HT1080 (cell line): ENCODE measurements at regions not wholly inside any gene's neighbourhood (a gene's known extent, or its start where the extent isn't known, plus 50 kb on each side); places are given as distances from the start of the nearest gene placed in this dataset.
A peak's percentile ranks its signal among the peaks of the same experiment; 100 is the strongest.

Experiments used
- DNase-seq: peaks from one replicate; pipeline ENCODE4 v3.0.0-alpha.2; 2015; ENCODE audit warnings: low read depth

DNA sequence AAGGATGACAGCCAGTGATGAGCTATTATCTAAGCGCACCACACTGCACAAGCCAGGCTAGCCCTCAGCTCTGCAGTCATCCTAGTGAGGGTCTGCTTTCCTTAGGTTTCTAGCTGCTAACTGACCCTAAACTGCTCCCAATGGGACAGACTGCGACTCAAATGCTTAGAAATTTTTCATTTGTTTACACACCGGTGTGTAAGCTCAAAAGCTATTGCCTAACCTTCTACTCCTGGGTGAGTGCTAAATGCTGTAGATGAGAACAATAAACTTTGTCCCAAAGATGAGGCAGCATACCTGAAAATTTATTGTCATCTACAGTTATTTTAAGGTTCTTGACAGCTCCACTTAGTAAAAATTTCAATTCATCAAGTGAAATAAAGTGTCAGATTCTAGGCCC is 311.4 kb downstream of the TMEM167A start:
- no peak for DNase-seq

DNA sequence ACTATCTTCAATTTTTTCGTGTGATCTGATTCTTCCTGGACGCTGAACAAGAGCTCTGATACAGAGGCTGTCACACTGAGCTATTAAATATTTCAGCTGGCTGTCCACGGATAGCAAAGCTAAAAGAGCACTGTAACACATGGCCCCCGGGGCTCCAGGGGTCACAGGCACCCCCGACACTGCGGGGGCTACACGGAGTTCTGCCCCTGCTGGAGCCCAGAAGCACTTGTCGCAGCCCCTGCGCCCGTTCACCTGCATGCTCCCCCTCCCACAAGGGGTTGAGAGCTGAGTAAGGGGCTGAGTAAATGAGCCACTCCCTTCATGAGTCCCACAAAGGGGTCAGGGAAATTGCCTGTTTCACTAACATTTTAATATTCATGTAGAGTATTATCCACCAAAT is 316.3 kb downstream of the TMEM167A start:
- DNase-seq = no peak

GRCh38 chr5:82758881-82759280 is 318.3 kb downstream of the TMEM167A start:
- DNase-seq = no peak

DNA sequence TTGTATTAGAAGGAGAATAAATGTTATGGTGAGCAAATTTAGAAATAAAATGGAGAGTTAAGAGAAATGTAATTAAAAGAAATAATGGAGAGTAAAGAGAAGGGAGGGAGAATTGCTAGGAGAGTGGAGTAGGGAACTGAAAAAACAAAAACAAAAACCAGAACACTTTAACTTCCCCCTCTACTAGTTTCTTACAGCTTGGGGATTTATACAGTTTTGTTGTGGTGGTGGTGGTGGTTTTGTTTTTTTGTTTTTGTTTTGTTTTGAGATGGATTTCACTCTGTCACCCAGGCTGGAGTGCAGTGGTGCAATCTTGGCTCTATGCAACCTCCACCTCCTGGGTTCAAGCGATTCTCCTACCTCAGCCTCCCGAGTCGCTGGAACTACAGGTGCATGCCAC is 322.4 kb downstream of the TMEM167A start:
- no peak for DNase-seq

DNA sequence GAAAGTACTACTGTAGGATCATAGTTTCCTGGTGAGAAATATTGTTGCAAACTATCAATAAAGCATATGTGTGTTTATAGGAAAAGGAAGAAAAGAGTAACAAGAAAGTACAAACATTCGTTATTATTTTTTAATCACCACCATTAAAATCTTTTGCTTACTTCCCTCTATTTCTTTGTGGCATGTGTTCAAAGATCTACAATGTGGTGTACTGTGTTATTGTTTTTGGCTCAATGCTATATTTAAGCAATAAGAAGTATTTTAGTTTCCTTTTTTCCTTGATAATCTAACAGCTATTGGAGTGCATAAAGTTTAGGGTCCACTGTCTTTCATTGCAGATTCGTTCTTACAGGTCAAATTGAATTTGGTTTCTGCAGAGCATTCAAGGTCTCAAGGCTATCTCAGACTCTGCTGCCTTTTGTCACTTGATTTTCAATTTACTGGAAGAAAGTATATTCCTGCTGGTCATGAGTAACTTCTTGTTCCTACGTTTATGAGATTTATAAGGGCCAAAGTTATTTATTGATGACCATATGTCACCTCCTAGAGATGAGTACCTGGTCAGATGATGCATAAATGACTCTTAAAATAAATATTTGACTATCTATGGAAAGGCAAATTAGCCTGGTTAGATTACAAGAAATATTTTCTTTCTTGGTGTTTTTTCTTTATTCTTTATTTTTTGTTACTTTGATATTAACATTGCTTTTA is 323.0 kb downstream of the TMEM167A start:
- no peak for DNase-seq

GRCh38 chr5:82753374-82753773 is 323.8 kb downstream of the TMEM167A start:
- no peak for DNase-seq

DNA sequence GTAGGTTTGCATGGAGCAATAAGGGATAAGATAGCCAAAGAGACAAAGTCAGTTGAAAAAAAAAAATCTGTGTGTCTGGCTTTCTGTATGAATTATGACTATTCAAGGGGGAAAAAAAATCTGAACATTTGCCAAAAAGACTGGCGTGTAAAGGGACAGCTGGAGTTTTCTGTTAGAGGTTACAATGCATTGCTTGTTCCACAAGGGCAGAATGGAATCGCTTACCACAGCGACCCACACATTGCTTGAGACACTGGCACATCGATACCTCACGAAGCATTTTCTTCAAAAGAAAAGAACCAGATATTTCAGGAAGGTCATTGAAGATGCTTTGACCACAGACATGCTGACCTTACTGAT is 327.8 kb downstream of the TMEM167A start:
- DNase-seq = peak; percentile 17

- peak; percentile 23 for DNase-seq
Observed at GRCh38 chr5:82748688-82749460, 328.3 kb downstream of the TMEM167A start.

- no peak for DNase-seq
Observed at GRCh38 chr5:82747986-82748385, 329.2 kb downstream of the TMEM167A start.

GRCh38 chr5:82745016-82745415 is 332.2 kb downstream of the TMEM167A start:
- peak; percentile 39 for DNase-seq

GRCh38 chr5:82738681-82739269 is 338.4 kb downstream of the TMEM167A start:
- no peak for DNase-seq

- DNase-seq = peak; percentile 90
Observed at GRCh38 chr5:82735160-82735789, 341.9 kb downstream of the TMEM167A start.

- DNase-seq = no peak
Observed at GRCh38 chr5:82734347-82734746, 342.8 kb downstream of the TMEM167A start.

GRCh38 chr5:82730913-82731312 is 346.3 kb downstream of the TMEM167A start:
- no peak for DNase-seq

GRCh38 chr5:82728926-82729702 is 348.1 kb downstream of the TMEM167A start:
- DNase-seq = no peak

DNA sequence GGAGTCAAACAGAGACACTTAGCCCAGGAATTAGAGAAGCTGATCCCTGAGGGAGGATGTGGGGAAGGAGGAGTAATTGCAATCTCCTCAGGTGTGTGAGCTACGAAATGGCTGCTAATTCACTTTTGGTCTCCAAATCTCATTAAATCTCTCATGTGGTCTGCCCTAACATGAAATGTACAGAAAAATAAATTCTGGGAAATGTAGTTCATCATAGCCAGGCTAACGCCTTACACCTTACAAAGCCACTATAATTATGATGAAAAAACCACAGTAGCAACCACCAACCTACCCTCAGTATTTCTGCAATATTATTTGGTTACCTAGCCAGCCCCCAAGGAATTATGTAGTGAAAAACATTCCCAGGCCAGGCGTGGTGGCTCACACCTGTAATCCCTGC is 354.0 kb downstream of the TMEM167A start:
- DNase-seq = no peak

GRCh38 chr5:82721087-82721410 is 356.1 kb downstream of the TMEM167A start:
- no peak for DNase-seq

DNA sequence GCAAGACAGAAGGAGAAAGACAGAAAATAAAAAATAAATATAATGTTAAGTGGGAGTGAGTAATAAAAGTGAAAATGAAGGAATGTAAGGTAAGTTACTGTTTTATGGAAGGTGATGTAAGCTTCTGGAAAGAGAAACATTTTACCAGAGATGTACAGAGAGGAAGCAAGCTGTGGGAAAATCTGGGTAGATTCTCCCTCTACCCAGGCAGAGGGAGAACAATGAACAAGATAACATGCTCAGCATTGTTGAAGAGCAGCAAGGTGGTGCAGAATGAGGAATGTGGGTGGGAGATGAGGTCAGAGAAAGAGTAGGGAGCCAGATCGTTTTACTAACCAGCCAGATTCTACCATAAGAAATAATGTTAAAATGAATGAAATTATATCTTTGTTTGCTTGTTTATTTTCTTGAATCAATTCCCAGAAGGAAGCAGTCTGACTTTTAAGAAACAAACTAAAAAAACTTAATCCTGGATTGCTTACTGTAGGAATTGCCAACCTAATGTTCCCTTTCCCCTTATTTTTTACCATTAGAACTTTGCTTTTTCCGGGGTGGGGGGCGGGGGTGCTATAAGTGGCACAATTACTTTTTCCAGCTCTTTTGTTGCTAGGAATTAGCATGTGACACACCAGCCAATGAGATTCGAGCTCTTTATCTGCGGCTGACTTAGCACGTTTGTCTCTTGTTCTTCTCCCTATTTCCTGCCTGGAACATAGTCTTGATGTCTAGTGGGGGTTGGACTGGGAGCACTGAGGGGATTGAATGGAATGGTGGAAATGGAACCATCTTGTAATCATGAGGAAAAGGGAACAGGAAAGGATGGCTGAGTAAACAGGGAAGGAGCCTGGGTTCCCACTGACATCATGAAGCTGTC is 356.7 kb downstream of the TMEM167A start:
- DNase-seq = peak; percentile 2

GRCh38 chr5:82719368-82719767 is 357.8 kb downstream of the TMEM167A start:
- peak; percentile 17 for DNase-seq

DNA sequence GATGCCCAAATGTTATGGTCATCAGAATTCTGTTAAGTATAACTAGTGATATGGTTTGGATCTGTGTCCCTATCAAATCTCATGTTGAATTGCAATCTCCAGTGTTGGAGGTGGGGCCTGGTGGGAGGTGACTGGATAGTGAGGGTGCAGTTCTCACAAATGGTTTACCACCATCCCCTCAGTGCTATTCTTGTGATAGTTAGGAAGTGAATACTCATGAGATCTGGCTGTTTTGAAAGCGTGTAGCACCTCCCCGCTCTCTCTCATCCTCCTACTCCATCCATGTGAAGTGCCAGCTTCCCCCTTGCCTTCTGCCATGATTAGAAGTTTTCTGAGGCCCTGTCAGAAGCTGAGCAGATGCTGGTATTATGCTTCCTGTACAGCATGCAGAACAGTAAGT is 359.5 kb downstream of the TMEM167A start:
- DNase-seq = no peak
